ENCODE measurements at regions not wholly inside any gene's neighbourhood (a gene's known extent, or its start where the extent isn't known, plus 50 kb on each side); places are given as distances from the start of the nearest gene placed in this dataset.

DNA sequence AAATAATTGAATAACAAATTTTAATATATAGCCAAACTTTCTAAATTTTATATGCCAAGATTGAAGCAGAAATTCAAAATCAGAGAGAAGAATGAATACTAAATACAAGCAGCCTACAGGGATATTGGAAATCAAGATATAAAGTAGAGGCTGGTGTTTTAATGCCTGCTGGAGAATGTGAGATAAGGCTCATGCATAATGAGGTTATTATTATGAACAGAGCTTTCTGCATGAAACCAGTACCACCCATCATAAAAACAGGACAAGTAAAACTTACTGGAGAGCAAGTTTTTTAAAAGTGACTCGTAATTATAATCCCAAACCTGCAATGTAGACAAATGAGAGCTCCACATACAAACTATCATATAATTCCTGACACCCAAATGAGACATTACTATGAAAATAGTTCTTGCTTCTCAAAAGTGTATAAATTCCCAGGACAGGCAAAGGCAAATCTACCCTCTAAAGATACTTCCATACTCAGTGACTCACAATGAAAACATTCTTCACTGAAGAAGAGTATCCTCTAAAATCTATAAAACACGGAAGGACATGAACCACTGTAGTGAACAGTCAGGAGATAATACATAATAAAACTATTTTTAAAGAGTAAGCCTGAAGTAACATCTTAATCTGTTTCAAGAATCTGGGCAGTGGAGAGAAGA is 532.0 kb upstream of the GRAMD2B start:
- TF ChIP-seq, protein P1, sequence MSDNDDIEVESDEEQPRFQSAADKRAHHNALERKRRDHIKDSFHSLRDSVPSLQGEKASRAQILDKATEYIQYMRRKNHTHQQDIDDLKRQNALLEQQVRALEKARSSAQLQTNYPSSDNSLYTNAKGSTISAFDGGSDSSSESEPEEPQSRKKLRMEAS (IDR thresholded peaks at IDR 0.05) = no peak
- TF ChIP-seq ZBTB7A (IDR thresholded peaks at IDR 0.05; ENCODE audit: low read depth) (no peak), NFIC (IDR thresholded peaks at IDR 0.05) (no peak), EGR1 (IDR thresholded peaks at IDR 0.05) (no peak), TEAD4 (IDR thresholded peaks at IDR 0.05) (no peak), CREB1 (IDR thresholded peaks at IDR 0.05; ENCODE audit: low read depth) (no peak), YY1 (IDR thresholded peaks at IDR 0.05; ENCODE audit: low read depth) (no peak), RAD21 (IDR thresholded peaks at IDR 0.05; ENCODE audit: low read depth) (no peak), CEBPB (IDR thresholded peaks at IDR 0.05) (no peak), EP300 (IDR thresholded peaks at IDR 0.05; ENCODE audit: borderline replicate concordance) (no peak)
- TF ChIP-seq, protein P2, sequence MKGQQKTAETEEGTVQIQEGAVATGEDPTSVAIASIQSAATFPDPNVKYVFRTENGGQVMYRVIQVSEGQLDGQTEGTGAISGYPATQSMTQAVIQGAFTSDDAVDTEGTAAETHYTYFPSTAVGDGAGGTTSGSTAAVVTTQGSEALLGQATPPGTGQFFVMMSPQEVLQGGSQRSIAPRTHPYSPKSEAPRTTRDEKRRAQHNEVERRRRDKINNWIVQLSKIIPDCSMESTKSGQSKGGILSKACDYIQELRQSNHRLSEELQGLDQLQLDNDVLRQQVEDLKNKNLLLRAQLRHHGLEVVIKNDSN (IDR thresholded peaks at IDR 0.05) = no peak

DNA sequence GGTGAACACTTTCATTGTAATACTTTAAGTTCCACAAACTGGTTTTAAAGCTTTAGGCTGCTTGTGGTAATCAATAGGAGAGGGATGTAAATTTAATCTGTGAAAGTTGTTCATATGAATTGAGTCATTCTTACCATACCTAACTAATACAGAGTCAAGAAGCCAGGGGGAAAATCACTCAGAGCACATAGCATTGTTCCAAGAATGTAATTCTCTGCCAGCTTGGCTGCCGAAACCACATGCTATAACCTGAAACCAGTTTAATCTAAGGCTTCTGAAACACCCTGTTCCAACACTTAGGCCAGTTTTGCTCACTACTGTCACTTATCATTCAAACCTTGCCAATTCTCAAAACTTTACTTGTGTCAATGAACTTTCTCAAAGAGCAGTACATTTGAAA is 528.8 kb upstream of the GRAMD2B start:
- no peak for TF ChIP-seq CEBPB (IDR thresholded peaks at IDR 0.05)
- TF ChIP-seq TCF12 (IDR thresholded peaks at IDR 0.05; ENCODE audit: low read depth) = no peak
- no peak for TF ChIP-seq TAF1 (IDR thresholded peaks at IDR 0.05; ENCODE audit: low read depth)
- no peak for TF ChIP-seq NFIC (IDR thresholded peaks at IDR 0.05)

DNA sequence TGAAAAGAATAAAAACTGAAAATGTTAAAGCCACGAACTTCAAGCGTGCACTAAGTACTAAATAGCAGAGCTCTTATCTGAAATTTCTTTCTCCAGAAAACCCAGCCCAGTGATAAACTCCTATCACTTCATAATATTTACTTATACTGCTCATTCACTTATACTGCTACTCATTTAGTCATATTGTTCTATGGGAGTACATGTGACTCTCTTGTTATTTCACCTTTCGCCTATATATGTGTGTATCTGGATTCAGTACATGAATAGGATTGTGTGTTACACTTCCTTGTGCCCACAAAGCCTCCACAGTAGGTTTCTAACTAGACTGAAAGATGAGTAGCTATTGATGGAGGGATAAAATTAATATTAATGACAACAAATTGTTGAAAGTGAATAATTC is 526.8 kb upstream of the GRAMD2B start:
- TF ChIP-seq YY1 (IDR thresholded peaks at IDR 0.05; ENCODE audit: low read depth) (no peak), RAD21 (IDR thresholded peaks at IDR 0.05; ENCODE audit: low read depth) (no peak), FOXM1 (IDR thresholded peaks at IDR 0.05; ENCODE audit: borderline replicate concordance, low read depth) (no peak), ZBTB7A (IDR thresholded peaks at IDR 0.05; ENCODE audit: low read depth) (no peak), CREB1 (IDR thresholded peaks at IDR 0.05; ENCODE audit: low read depth) (no peak), CEBPB (IDR thresholded peaks at IDR 0.05) (no peak), EGR1 (IDR thresholded peaks at IDR 0.05) (no peak), TAF1 (IDR thresholded peaks at IDR 0.05; ENCODE audit: low read depth) (no peak), EP300 (IDR thresholded peaks at IDR 0.05; ENCODE audit: borderline replicate concordance) (no peak), TCF12 (IDR thresholded peaks at IDR 0.05; ENCODE audit: low read depth) (no peak), NFIC (IDR thresholded peaks at IDR 0.05) (no peak), TEAD4 (IDR thresholded peaks at IDR 0.05) (no peak)
- TF ChIP-seq, protein P2 (IDR thresholded peaks at IDR 0.05) = no peak
- TF ChIP-seq, protein P1 (IDR thresholded peaks at IDR 0.05) = no peak
- TF ChIP-seq, protein P3, sequence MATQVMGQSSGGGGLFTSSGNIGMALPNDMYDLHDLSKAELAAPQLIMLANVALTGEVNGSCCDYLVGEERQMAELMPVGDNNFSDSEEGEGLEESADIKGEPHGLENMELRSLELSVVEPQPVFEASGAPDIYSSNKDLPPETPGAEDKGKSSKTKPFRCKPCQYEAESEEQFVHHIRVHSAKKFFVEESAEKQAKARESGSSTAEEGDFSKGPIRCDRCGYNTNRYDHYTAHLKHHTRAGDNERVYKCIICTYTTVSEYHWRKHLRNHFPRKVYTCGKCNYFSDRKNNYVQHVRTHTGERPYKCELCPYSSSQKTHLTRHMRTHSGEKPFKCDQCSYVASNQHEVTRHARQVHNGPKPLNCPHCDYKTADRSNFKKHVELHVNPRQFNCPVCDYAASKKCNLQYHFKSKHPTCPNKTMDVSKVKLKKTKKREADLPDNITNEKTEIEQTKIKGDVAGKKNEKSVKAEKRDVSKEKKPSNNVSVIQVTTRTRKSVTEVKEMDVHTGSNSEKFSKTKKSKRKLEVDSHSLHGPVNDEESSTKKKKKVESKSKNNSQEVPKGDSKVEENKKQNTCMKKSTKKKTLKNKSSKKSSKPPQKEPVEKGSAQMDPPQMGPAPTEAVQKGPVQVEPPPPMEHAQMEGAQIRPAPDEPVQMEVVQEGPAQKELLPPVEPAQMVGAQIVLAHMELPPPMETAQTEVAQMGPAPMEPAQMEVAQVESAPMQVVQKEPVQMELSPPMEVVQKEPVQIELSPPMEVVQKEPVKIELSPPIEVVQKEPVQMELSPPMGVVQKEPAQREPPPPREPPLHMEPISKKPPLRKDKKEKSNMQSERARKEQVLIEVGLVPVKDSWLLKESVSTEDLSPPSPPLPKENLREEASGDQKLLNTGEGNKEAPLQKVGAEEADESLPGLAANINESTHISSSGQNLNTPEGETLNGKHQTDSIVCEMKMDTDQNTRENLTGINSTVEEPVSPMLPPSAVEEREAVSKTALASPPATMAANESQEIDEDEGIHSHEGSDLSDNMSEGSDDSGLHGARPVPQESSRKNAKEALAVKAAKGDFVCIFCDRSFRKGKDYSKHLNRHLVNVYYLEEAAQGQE (IDR thresholded peaks at IDR 0.05; ENCODE audit: low read depth) = no peak

DNA sequence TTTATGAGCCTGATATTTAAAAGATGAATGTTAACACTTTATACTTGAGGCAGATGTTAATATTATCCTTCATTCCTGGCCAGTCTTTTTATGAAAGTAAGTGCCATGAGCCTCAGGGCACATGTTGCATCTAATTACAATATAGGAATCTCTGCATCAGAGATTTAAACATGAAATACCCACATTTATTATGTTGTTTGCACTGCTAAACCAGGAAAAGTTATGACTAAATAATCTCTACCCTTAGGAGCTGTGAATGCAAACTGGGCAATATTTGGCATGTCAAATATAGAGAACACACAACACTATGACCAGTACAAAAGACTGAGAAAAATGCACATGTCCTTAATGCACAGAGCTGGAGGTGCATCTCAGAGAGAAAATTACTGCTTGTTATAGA is 526.1 kb upstream of the GRAMD2B start:
- TF ChIP-seq EGR1 (IDR thresholded peaks at IDR 0.05) = no peak
- no peak for TF ChIP-seq ZBTB7A (IDR thresholded peaks at IDR 0.05; ENCODE audit: low read depth)
- TF ChIP-seq TCF12 (IDR thresholded peaks at IDR 0.05; ENCODE audit: low read depth) = no peak
- TF ChIP-seq, protein P2 (IDR thresholded peaks at IDR 0.05) = no peak
- TF ChIP-seq, protein P3 (IDR thresholded peaks at IDR 0.05; ENCODE audit: low read depth) = no peak
- no peak for TF ChIP-seq FOXM1 (IDR thresholded peaks at IDR 0.05; ENCODE audit: borderline replicate concordance, low read depth)

DNA sequence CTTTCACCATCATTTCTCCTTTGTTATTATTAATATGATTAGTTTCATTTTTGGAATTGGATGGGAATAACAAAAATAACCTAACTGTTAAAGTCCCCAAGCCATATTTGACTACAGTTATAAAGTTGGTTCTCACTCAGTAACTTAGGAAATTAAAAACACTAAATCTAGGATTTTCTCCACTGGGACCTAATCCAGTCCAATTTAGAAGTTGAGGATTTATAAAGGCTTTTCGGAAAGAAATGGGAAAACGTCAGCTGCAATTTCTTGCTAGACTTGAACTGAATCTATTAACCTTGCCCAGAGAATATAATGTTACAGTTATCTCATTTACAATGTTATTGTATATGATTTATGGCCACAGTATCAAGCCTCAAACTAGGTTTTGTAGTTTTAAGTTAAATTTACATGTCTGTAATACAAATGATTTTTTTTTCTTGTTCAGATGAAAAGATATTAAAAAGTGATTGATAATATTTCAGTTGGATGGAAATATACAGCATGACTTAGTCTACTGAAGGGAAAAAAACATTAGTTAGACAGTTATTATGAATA is 524.3 kb upstream of the GRAMD2B start:
- TF ChIP-seq, protein P3 (IDR thresholded peaks at IDR 0.05; ENCODE audit: low read depth) = no peak
- TF ChIP-seq, protein P2 (IDR thresholded peaks at IDR 0.05) = no peak
- TF ChIP-seq TAF1 (IDR thresholded peaks at IDR 0.05; ENCODE audit: low read depth) = no peak
- TF ChIP-seq CEBPB (IDR thresholded peaks at IDR 0.05) = no peak
- no peak for TF ChIP-seq TEAD4 (IDR thresholded peaks at IDR 0.05)
- no peak for TF ChIP-seq CREB1 (IDR thresholded peaks at IDR 0.05; ENCODE audit: low read depth)
- no peak for TF ChIP-seq ZBTB7A (IDR thresholded peaks at IDR 0.05; ENCODE audit: low read depth)
- no peak for TF ChIP-seq RAD21 (IDR thresholded peaks at IDR 0.05; ENCODE audit: low read depth)
- TF ChIP-seq YY1 (IDR thresholded peaks at IDR 0.05; ENCODE audit: low read depth) = no peak
- TF ChIP-seq, protein P1 (IDR thresholded peaks at IDR 0.05) = no peak
- no peak for TF ChIP-seq EGR1 (IDR thresholded peaks at IDR 0.05)
